ENCODE measurements at regions not wholly inside any gene's neighbourhood (a gene's known extent, or its start where the extent isn't known, plus 50 kb on each side); places are given as distances from the start of the nearest gene placed in this dataset.

DNA sequence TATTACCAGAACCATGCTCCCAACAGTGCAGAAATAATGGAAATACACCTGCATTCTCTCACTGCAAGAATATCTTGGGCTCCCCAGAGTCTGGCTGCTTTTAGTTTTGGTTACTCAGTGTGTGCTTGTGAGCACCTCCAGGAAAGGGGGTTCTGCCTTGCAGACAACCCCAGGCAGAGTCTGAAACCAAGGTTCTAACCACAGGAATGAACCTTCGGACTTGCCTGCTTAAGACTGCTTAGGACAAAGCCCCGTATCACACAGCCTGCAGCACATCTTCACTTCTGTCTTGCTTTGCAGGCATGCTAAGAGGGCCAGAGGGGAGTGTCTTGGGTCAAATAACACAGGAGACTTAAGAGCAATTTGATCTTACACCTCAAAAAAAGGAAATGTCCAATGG is 94.8 kb upstream of the SPATA31C2 start:
- Mint-ChIP-seq H3K27me3 (no peaks in the 10 kb centered on the region), H3K27ac (no peak overlapping the region), H3K4me3 (no peak overlapping the region), H3K9me3 (peaks cover 5% of the 10 kb centered on the region), H3K4me1 (ENCODE audit: low read depth) (peaks cover 6% of the 10 kb centered on the region), H3K36me3 (ENCODE audit: low read depth) (no peaks in the 10 kb centered on the region)
- H3K27me3 ChIP-seq (ENCODE audit: control insufficient read depth in 1 of 2, insufficient read depth in 2 of 2, low read length in 2 of 2): peaks cover 0 to 4% of the 10 kb centered on the region in 2 experiments
- CTCF ChIA-PET: no interaction called here
- DNase-seq (no peak), ATAC-seq (ENCODE audit: poor library complexity) (no peak)
- intact Hi-C loops (cut with DNase I, micrococcal nuclease): no loop called here
- TF ChIP-seq, protein P1, sequence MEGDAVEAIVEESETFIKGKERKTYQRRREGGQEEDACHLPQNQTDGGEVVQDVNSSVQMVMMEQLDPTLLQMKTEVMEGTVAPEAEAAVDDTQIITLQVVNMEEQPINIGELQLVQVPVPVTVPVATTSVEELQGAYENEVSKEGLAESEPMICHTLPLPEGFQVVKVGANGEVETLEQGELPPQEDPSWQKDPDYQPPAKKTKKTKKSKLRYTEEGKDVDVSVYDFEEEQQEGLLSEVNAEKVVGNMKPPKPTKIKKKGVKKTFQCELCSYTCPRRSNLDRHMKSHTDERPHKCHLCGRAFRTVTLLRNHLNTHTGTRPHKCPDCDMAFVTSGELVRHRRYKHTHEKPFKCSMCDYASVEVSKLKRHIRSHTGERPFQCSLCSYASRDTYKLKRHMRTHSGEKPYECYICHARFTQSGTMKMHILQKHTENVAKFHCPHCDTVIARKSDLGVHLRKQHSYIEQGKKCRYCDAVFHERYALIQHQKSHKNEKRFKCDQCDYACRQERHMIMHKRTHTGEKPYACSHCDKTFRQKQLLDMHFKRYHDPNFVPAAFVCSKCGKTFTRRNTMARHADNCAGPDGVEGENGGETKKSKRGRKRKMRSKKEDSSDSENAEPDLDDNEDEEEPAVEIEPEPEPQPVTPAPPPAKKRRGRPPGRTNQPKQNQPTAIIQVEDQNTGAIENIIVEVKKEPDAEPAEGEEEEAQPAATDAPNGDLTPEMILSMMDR (IDR thresholded peaks at IDR 0.05): no peak
- no peaks in the 10 kb centered on the region for H3K36me3 ChIP-seq (ENCODE audit: insufficient read depth, low read length)
- peaks cover 0 to 4% of the 10 kb centered on the region in 2 experiments for H3K9me3 ChIP-seq (ENCODE audit: control insufficient read depth in 1 of 2, insufficient read depth in 1 of 2, low read length in 2 of 2)
- H3K4me1 ChIP-seq (ENCODE audit: insufficient read depth, low read length): peaks cover 7% of the 10 kb centered on the region
- POLR2A ChIA-PET: no interaction called here
- H3K4me3 ChIP-seq (ENCODE audit: low read length): no peak overlapping the region
- no peak overlapping the region for H3K27ac ChIP-seq (ENCODE audit: low read depth in 1 of 2, low read length in 2 of 2)

DNA sequence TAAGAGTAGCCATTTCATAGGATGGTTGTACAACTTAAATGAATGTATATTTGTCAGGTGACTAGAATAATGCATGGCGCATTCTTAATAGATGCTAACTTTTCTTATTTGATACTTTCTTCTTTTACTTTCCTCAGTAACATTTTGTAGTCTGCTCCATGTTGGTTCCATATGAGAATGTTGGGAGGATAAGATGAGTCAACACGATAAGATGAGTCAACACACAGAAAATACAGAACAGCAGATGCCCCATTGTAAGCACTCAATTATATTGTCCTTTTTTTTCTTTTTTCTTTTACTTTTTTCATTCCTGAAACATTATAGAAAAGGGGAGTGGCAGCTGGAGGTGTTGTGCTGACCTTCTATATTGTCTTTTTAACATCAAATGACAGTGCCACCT is 92.3 kb upstream of the SPATA31C2 start:
- no peaks in the 10 kb centered on the region for H3K27me3 Mint-ChIP-seq
- CTCF ChIA-PET: no interaction called here

DNA sequence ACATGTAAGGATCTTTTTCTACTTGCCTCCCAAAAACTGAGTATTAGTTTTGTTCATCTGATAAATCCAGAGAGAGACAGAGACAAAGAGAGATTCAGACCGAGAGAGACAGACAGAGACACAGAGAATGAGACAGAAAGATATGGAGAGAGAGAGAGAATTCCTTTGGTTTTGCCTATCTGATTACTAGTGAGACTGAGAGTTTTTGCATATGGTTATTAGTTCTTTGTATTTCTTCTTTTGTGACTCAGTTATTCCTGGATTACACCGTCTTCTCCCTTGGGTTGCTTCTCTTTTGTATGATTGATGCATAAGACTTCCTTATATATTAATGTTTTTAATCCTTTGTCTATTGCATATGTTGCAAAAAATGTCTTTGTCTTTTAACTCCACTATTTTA is 91.2 kb upstream of the SPATA31C2 start:
- DNase-seq (no peak), ATAC-seq (ENCODE audit: poor library complexity) (no peak)
- no peaks in the 10 kb centered on the region for H3K36me3 ChIP-seq (ENCODE audit: insufficient read depth, low read length)
- no peaks in the 10 kb centered on the region for H3K36me3 Mint-ChIP-seq (ENCODE audit: low read depth)
- no peaks in the 10 kb centered on the region for H3K27me3 Mint-ChIP-seq
- H3K4me3 Mint-ChIP-seq: no peak overlapping the region
- H3K27ac Mint-ChIP-seq: no peak overlapping the region
- ChIA-PET CTCF (no interaction called here), POLR2A (no interaction called here)
- intact Hi-C loops (cut with DNase I, micrococcal nuclease): no loop called here
- H3K4me1 ChIP-seq (ENCODE audit: insufficient read depth, low read length): no peaks in the 10 kb centered on the region
- peaks cover 5% of the 10 kb centered on the region for H3K9me3 Mint-ChIP-seq
- H3K27ac ChIP-seq (ENCODE audit: low read depth in 1 of 2, low read length in 2 of 2): no peak overlapping the region
- no peaks in the 10 kb centered on the region for H3K4me1 Mint-ChIP-seq (ENCODE audit: low read depth)
- TF ChIP-seq, protein P1 (IDR thresholded peaks at IDR 0.05): no peak
- H3K9me3 ChIP-seq (ENCODE audit: control insufficient read depth in 1 of 2, insufficient read depth in 1 of 2, low read length in 2 of 2): peaks cover 0 to 4% of the 10 kb centered on the region in 2 experiments
- H3K4me3 ChIP-seq (ENCODE audit: low read length): no peak overlapping the region
- H3K27me3 ChIP-seq (ENCODE audit: control insufficient read depth in 1 of 2, insufficient read depth in 2 of 2, low read length in 2 of 2): peaks cover 0 to 4% of the 10 kb centered on the region in 2 experiments

More for the DNA sequence above, 92.3 kb upstream of the SPATA31C2 start:
- no peak for ATAC-seq (ENCODE audit: poor library complexity)
- TF ChIP-seq, protein P1 (IDR thresholded peaks at IDR 0.05): no peak
- Histone ChIP-seq H3K4me3 (ENCODE audit: low read length) (no peak overlapping the region), H3K27ac (ENCODE audit: low read depth in 1 of 2, low read length in 2 of 2) (no peak overlapping the region), H3K27me3 (ENCODE audit: control insufficient read depth in 1 of 2, insufficient read depth in 2 of 2, low read length in 2 of 2) (peaks cover 0 to 4% of the 10 kb centered on the region in 2 experiments), H3K9me3 (ENCODE audit: control insufficient read depth in 1 of 2, insufficient read depth in 1 of 2, low read length in 2 of 2) (peaks cover 0 to 4% of the 10 kb centered on the region in 2 experiments), H3K4me1 (ENCODE audit: insufficient read depth, low read length) (no peaks in the 10 kb centered on the region), H3K36me3 (ENCODE audit: insufficient read depth, low read length) (no peaks in the 10 kb centered on the region)
- Mint-ChIP-seq H3K4me1 (ENCODE audit: low read depth) (no peaks in the 10 kb centered on the region), H3K36me3 (ENCODE audit: low read depth) (no peaks in the 10 kb centered on the region), H3K27ac (no peak overlapping the region), H3K9me3 (peaks cover 5% of the 10 kb centered on the region), H3K4me3 (no peak overlapping the region)
- intact Hi-C loops (cut with DNase I, micrococcal nuclease): no loop called here
- POLR2A ChIA-PET: no interaction called here
- DNase-seq: no peak
